ENCODE measurements at regions not wholly inside any gene's neighbourhood (a gene's known extent, or its start where the extent isn't known, plus 50 kb on each side); places are given as distances from the start of the nearest gene placed in this dataset.
"Not testable (repeated sequence)": the region's sequence is repeated elsewhere in the genome, so short reads cannot be mapped to it uniquely, and the experiment has no call there.

GRCh38 chr2:82501217-82501616 is 1957.9 kb downstream of the SUCLG1 start:
- no peak for DNase-seq (ENCODE audit: low read depth)

GRCh38 chr2:82498777-82499443 is 1960.2 kb downstream of the SUCLG1 start:
- DNase-seq (ENCODE audit: low read depth) = no peak

GRCh38 chr2:82494739-82495138 is 1964.3 kb downstream of the SUCLG1 start:
- no peak for DNase-seq (ENCODE audit: low read depth)

- DNase-seq (ENCODE audit: low read depth) = no peak
Observed at GRCh38 chr2:82491591-82491990, 1967.5 kb downstream of the SUCLG1 start.

- no peak for DNase-seq (ENCODE audit: low read depth)
Observed at GRCh38 chr2:82487354-82487753, 1971.7 kb downstream of the SUCLG1 start.

GRCh38 chr2:82485701-82486100 is 1973.4 kb downstream of the SUCLG1 start:
- no peak for DNase-seq (ENCODE audit: low read depth)

- no peak for DNase-seq (ENCODE audit: low read depth)
Observed at GRCh38 chr2:82481207-82481606, 1977.9 kb downstream of the SUCLG1 start.

GRCh38 chr2:82478641-82479040 is 1980.4 kb downstream of the SUCLG1 start:
- DNase-seq (ENCODE audit: low read depth) = no peak

- DNase-seq (ENCODE audit: low read depth) = no peak
Observed at GRCh38 chr2:82476094-82476493, 1983.0 kb downstream of the SUCLG1 start.

- no peak for DNase-seq (ENCODE audit: low read depth)
Observed at GRCh38 chr2:82428251-82428650, 2030.8 kb downstream of the SUCLG1 start.

GRCh38 chr2:82412021-82412420 is 2047.1 kb downstream of the SUCLG1 start:
- DNase-seq (ENCODE audit: low read depth) = peak; percentile 24

- peak; percentile 34 for DNase-seq (ENCODE audit: low read depth)
Observed at GRCh38 chr2:82411071-82411470, 2048.0 kb downstream of the SUCLG1 start.

GRCh38 chr2:82395531-82395930 is 2063.5 kb downstream of the SUCLG1 start:
- DNase-seq (ENCODE audit: low read depth) = no peak

GRCh38 chr2:82391386-82391785 is 2067.7 kb downstream of the SUCLG1 start:
- no peak for DNase-seq (ENCODE audit: low read depth)

GRCh38 chr2:82355622-82356021 is 2051.1 kb upstream of the LRRTM1 start:
- DNase-seq (ENCODE audit: low read depth) = no peak

GRCh38 chr2:82345910-82346309 is 2041.4 kb upstream of the LRRTM1 start:
- DNase-seq (ENCODE audit: low read depth) = no peak

- peak; percentile 20 for DNase-seq (ENCODE audit: low read depth)
Observed at GRCh38 chr2:82344670-82345069, 2040.1 kb upstream of the LRRTM1 start.

GRCh38 chr2:82342356-82342755 is 2037.8 kb upstream of the LRRTM1 start:
- peak; percentile 65 for DNase-seq (ENCODE audit: low read depth)

- DNase-seq (ENCODE audit: low read depth) = peak; percentile 56
Observed at GRCh38 chr2:82340578-82341053, 2036.1 kb upstream of the LRRTM1 start.

- no peak for DNase-seq (ENCODE audit: low read depth)
Observed at GRCh38 chr2:82339805-82340204, 2035.3 kb upstream of the LRRTM1 start.

GRCh38 chr2:82333697-82334096 is 2029.1 kb upstream of the LRRTM1 start:
- DNase-seq (ENCODE audit: low read depth) = no peak

- DNase-seq (ENCODE audit: low read depth) = no peak
Observed at GRCh38 chr2:82330155-82330554, 2025.6 kb upstream of the LRRTM1 start.

- DNase-seq (ENCODE audit: low read depth) = not testable (repeated sequence)
Observed at GRCh38 chr2:82326180-82326767, 2021.7 kb upstream of the LRRTM1 start.

GRCh38 chr2:82320296-82320695 is 2015.7 kb upstream of the LRRTM1 start:
- DNase-seq (ENCODE audit: low read depth) = no peak
